CD14-positive monocyte (primary cell): ENCODE measurements at regions not wholly inside any gene's neighbourhood (a gene's known extent, or its start where the extent isn't known, plus 50 kb on each side); places are given as distances from the start of the nearest gene placed in this dataset.
A peak's percentile ranks its signal among the peaks of the same experiment; 100 is the strongest.

Source experiments
- DNase-seq, 3 donors: peaks; one replicate each; pipeline ENCODE4 v3.0.0-alpha.2; 2011 to 2022
- H2AFZ ChIP-seq: 2 replicates; pipeline ENCODE4 v1.6.0; 2012; ENCODE audit warnings: mild to moderate bottlenecking, low read depth, low read length, inconsistent platforms; ENCODE audit not compliant: insufficient read depth, poor library complexity, severe bottlenecking
- H3K27ac ChIP-seq, 2 donors: 1 replicate in 1 of 2; 2 replicates in 1 of 2; pipeline ENCODE4 v1.5.1; 2012 to 2013; ENCODE audit warnings: low read length in 2 of 2, control low read depth in 1 of 2, inconsistent platforms in 1 of 2, low read depth in 1 of 2, mild to moderate bottlenecking in 1 of 2
- H3K27me3 ChIP-seq, 2 donors: one replicate each; pipeline versions ENCODE4 v1.6.0 to v1.6.1; 2011 to 2013; ENCODE audit warnings: low read length in 2 of 2; ENCODE audit not compliant: control insufficient read depth in 2 of 2, insufficient read depth in 2 of 2
- H3K36me3 ChIP-seq, 2 donors: replicated peaks in 1 of 2; 1 replicate in 1 of 2; 2 replicates in 1 of 2; pipeline versions ENCODE4 v1.5.1 to v1.6.1; 2012 to 2013; ENCODE audit warnings: low read length in 2 of 2, control low read depth in 1 of 2, inconsistent platforms in 1 of 2, mild to moderate bottlenecking in 1 of 2; ENCODE audit not compliant: insufficient read depth in 2 of 2, control insufficient read depth in 1 of 2
- H3K4me1 ChIP-seq, 2 donors: 1 replicate in 1 of 2; 2 replicates in 1 of 2; pipeline versions ENCODE4 v1.5.1 to v1.6.1; 2012 to 2013; ENCODE audit warnings: low read length in 2 of 2, control low read depth in 1 of 2, inconsistent platforms in 1 of 2, mild to moderate bottlenecking in 1 of 2, moderate library complexity in 1 of 2; ENCODE audit not compliant: insufficient read depth in 2 of 2, control insufficient read depth in 1 of 2
- H3K4me2 ChIP-seq: replicated peaks from 2 replicates; pipeline ENCODE3; 2012; ENCODE audit warnings: low read length, moderate library complexity, mild to moderate bottlenecking; ENCODE audit not compliant: poor library complexity, severe bottlenecking; ENCODE audit errors: extremely low read depth
- H3K4me3 ChIP-seq, 3 experiments: fragments of 200-600 bp in 1 of 3; sonication (generic) in 1 of 3; replicated peaks in 1 of 3; 1 replicate in 2 of 3; 2 replicates in 1 of 3; pipeline ENCODE4 v1.5.1; 2011 to 2013; ENCODE audit warnings: low read length in 3 of 3, mild to moderate bottlenecking in 3 of 3, control low read depth in 2 of 3, low read depth in 2 of 3, inconsistent platforms in 1 of 3, moderate library complexity in 1 of 3
- H3K79me2 ChIP-seq: 2 replicates; pipeline ENCODE4 v1.6.0; 2012; ENCODE audit warnings: mild to moderate bottlenecking, control low read depth, inconsistent platforms, low read length, moderate library complexity; ENCODE audit not compliant: insufficient read depth
- H3K9ac ChIP-seq: 2 replicates; pipeline ENCODE4 v1.6.0; 2017; ENCODE audit warnings: low read length, mild to moderate bottlenecking; ENCODE audit not compliant: insufficient read depth, poor library complexity, severe bottlenecking
- H3K9me3 ChIP-seq, 2 donors: replicated peaks in 1 of 2; 1 replicate in 1 of 2; 2 replicates in 1 of 2; pipeline versions ENCODE4 v1.5.1 to v1.6.1; 2012 to 2013; ENCODE audit warnings: low read length in 2 of 2, control low read depth in 1 of 2; ENCODE audit not compliant: control insufficient read depth in 1 of 2, insufficient read depth in 1 of 2
- H4K20me1 ChIP-seq: 2 replicates; pipeline ENCODE4 v1.6.0; 2012; ENCODE audit warnings: mild to moderate bottlenecking, low read length, control low read depth, moderate library complexity; ENCODE audit not compliant: insufficient read depth
- H3K27ac Mint-ChIP-seq, 7 donors: one replicate each; pipeline ENCODE4 v1.8.0; 2020; ENCODE audit warnings: mild to moderate bottlenecking in 7 of 7, mixed read lengths in 7 of 7, moderate library complexity in 6 of 7, inconsistent platforms in 2 of 7
- H3K27me3 Mint-ChIP-seq, 3 donors: one replicate each; pipeline ENCODE4 v1.8.0; 2021 to 2022; ENCODE audit warnings: low read depth in 3 of 3, mild to moderate bottlenecking in 3 of 3, mixed read lengths in 3 of 3, moderate library complexity in 3 of 3, inconsistent platforms in 1 of 3
- H3K36me3 Mint-ChIP-seq, 2 donors: one replicate each; pipeline ENCODE4 v1.8.0; 2020; ENCODE audit warnings: mixed read lengths in 2 of 2, inconsistent platforms in 1 of 2, mild to moderate bottlenecking in 1 of 2
- H3K4me1 Mint-ChIP-seq: one replicate; pipeline ENCODE4 v1.8.0; 2020; ENCODE audit warnings: mild to moderate bottlenecking, mixed read lengths
- H3K4me3 Mint-ChIP-seq, 2 donors: one replicate each; pipeline ENCODE4 v1.8.0; 2020; ENCODE audit warnings: mild to moderate bottlenecking in 2 of 2, mixed read lengths in 2 of 2, moderate library complexity in 1 of 2
- H3K9me3 Mint-ChIP-seq, 7 donors: one replicate each; pipeline ENCODE4 v1.8.0; 2020 to 2022; ENCODE audit warnings: mixed read lengths in 7 of 7, mild to moderate bottlenecking in 6 of 7, moderate library complexity in 6 of 7, inconsistent platforms in 2 of 7
- WGBS: methylation state at CpG from one replicate; pipeline ENCODE4 v1.1.5; 2013; ENCODE audit warnings: missing lambda C conversion rate; ENCODE audit not compliant: insufficient coverage; 5-methylcytosine and 5-hydroxymethylcytosine counted together
- intact Hi-C, 2 donors: fragments of 100-400 bp; cut with micrococcal nuclease; formaldehyde crosslinking; loops; one replicate each; pipeline versions ENCODE4 v1.15.0 to v1.15.1; 2023
- TF ChIP-seq, protein P1 (sequence below): fragments of 200-600 bp; IDR thresholded peaks from one replicate; pipeline ENCODE4 v1.8.0; 2022; ENCODE audit warnings: antibody characterized with exemption, mild to moderate bottlenecking

DNA sequence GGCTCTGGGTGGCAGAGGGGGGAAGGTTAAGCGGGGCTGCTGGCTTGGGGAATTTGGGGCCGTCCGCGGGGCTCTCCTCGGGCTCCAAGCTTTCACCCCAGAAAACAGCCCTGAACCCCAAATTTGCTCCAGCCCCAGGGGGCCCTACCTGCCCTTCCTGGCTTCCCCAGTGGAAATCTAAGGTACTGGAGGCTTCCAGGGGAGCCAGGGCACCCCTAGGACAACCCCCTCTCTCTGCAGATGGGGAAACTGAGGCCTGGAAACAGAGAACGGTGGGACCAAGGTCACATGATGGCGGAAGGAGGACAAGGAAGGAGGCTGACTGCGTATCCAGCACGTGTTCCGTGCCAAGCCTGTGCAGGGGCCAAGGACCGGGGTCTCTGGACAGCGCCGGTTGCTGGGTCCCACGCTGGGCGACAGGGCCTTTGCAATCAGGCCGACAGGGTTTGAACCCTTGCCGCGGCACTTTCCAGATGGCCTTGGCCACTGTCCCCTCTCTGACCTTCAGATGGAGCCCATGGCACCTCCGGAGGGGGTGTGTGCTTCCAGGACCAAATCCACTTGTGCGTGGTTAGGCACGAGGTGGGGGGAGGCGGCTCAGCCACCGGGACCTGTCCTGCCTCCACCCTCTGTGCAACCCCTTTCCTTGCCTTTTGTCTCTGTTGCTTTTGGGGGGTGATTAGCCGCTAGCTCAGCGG, 183.1 kb downstream of the C9orf50 start:
- Histone ChIP-seq H3K27me3 (peaks cover 4 to 32% of the 10 kb centered on the region in 2 donors), H3K9me3 (no peaks in the 10 kb centered on the region), H3K36me3 (no peaks in the 10 kb centered on the region), H3K79me2 (no peaks in the 10 kb centered on the region), H4K20me1 (no peaks in the 10 kb centered on the region), H3K4me3 (peak overlapping the region; percentile 31 to 75 (median 37)), H3K4me1 (peaks cover 23 to 41% of the 10 kb centered on the region in 2 donors), H3K27ac (peak overlapping the region in 1 of 2 donors; percentile 82), H3K4me2 (peak overlapping the region; percentile 87), H2AFZ (peak overlapping the region; percentile 82), H3K9ac (peak overlapping the region; percentile 66)
- H3K4me3 Mint-ChIP-seq, result peak overlapping the region; percentile 78 to 99
- H3K9me3 Mint-ChIP-seq, result peaks cover 0 to 20% (median 9%) of the 10 kb centered on the region in 7 donors
- H3K27ac Mint-ChIP-seq, result peak overlapping the region in 2 of 7 donors; percentile 49 to 59
- H3K27me3 Mint-ChIP-seq, result peaks cover 51 to 62% (median 58%) of the 10 kb centered on the region in 3 donors
- DNase-seq, result no peak
- H3K4me1 Mint-ChIP-seq, result peaks cover 25% of the 10 kb centered on the region
- TF ChIP-seq, protein P1, sequence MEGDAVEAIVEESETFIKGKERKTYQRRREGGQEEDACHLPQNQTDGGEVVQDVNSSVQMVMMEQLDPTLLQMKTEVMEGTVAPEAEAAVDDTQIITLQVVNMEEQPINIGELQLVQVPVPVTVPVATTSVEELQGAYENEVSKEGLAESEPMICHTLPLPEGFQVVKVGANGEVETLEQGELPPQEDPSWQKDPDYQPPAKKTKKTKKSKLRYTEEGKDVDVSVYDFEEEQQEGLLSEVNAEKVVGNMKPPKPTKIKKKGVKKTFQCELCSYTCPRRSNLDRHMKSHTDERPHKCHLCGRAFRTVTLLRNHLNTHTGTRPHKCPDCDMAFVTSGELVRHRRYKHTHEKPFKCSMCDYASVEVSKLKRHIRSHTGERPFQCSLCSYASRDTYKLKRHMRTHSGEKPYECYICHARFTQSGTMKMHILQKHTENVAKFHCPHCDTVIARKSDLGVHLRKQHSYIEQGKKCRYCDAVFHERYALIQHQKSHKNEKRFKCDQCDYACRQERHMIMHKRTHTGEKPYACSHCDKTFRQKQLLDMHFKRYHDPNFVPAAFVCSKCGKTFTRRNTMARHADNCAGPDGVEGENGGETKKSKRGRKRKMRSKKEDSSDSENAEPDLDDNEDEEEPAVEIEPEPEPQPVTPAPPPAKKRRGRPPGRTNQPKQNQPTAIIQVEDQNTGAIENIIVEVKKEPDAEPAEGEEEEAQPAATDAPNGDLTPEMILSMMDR, result peak; percentile 17
- intact Hi-C loops, result no loop called here
- peaks cover 9% of the 10 kb centered on the region in 2 donors for H3K36me3 Mint-ChIP-seq
- 18% methylated on average over 21 of the region's 25 CpGs for WGBS

DNA sequence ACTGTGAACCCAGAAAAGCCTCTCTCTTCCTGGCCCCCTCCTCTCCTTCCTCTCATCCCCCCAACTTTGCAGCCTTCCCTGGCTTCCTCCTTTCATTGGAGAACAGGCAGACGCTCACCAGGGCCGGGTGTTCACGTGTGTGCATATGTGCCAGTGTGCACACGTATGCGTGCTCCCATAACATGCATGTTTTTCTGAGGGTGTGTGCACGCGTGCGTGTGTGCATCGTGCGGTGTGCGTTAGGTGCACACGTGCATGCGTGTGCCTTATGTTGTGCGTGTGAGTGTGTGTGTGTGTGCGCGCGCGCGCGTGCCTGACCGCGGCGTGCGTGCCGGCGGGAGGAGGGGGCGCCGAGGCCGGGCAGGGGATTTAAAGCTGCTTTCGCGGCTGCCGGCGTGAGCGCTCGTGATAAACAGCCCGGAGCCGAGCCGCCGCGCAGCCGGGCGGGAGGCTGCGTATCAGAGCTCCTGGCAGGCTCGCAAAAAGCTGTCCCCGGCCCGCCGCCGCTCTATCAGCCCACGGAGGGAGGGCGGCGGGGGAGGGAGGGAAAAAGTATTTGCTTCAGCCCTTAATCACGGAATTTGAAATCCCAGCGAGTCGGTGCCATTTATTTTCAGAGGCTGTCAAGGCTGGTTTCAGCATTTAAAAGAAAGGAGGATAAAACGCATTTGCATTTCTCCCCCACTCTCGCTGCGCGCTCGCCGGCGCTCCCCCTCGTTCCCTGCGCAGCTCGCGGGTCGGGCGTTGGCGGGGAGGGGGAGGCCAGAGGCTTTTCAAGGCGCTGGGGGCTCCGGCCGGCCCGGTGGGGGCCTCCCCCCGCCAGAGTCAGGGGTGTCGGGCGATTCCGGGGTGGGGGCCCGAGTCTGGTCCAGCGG, 183.9 kb downstream of the C9orf50 start:
- Mint-ChIP-seq H3K4me3 (peak overlapping the region; percentile 78 to 99), H3K9me3 (peaks cover 0 to 20% (median 9%) of the 10 kb centered on the region in 7 donors), H3K27ac (peak overlapping the region in 4 of 7 donors; percentile 8 to 57 (median 50)), H3K27me3 (peaks cover 51 to 59% (median 58%) of the 10 kb centered on the region in 3 donors), H3K36me3 (peaks cover 9% of the 10 kb centered on the region in 2 donors), H3K4me1 (peaks cover 25% of the 10 kb centered on the region)
- peak overlapping the region; percentile 82 for H2AFZ ChIP-seq
- peaks cover 23 to 41% of the 10 kb centered on the region in 2 donors for H3K4me1 ChIP-seq
- peak overlapping the region; percentile 66 for H3K9ac ChIP-seq
- peak in 2 of 3 donors; percentile 32 to 37 for DNase-seq
- no peaks in the 10 kb centered on the region for H3K9me3 ChIP-seq
- peak overlapping the region in 1 of 2 donors; percentile 82 for H3K27ac ChIP-seq
- peak overlapping the region; percentile 87 for H3K4me2 ChIP-seq
- H3K36me3 ChIP-seq, result no peaks in the 10 kb centered on the region
- H3K27me3 ChIP-seq, result peaks cover 4 to 32% of the 10 kb centered on the region in 2 donors
- H3K79me2 ChIP-seq, result no peaks in the 10 kb centered on the region
- WGBS, result 3% methylated on average over 75 of the region's 78 CpGs
- intact Hi-C loops, result no loop called here
- peak overlapping the region; percentile 31 to 75 (median 37) for H3K4me3 ChIP-seq
- H4K20me1 ChIP-seq, result no peaks in the 10 kb centered on the region
- TF ChIP-seq, protein P1, result no peak
